ENCODE measurements at regions not wholly inside any gene's neighbourhood (a gene's known extent, or its start where the extent isn't known, plus 50 kb on each side); places are given as distances from the start of the nearest gene placed in this dataset.

- BruUV-seq (replicated peaks): no TSS peak
Observed at GRCh38 chr2:16161768-16162490, 221.6 kb downstream of the MYCN start.

GRCh38 chr2:16161085-16161565 lies 220.8 kb downstream of the MYCN start:
- no peak overlapping the region for H3K27ac Mint-ChIP-seq (ENCODE audit: unreplicated experiment)
- BruUV-seq (replicated peaks): no TSS peak
- CTCF ChIA-PET: no interaction called here
- no peaks in the 10 kb centered on the region for H3K4me1 Mint-ChIP-seq (ENCODE audit: low read depth, unreplicated experiment)
- no peaks in the 10 kb centered on the region for H3K27me3 Mint-ChIP-seq (ENCODE audit: unreplicated experiment)
- intact Hi-C loops (cut with micrococcal nuclease; ENCODE audit: unreplicated experiment): no loop called here
- DNase-seq: no peak
- H3K36me3 Mint-ChIP-seq (ENCODE audit: insufficient read depth, unreplicated experiment): no peaks in the 10 kb centered on the region
- no peak overlapping the region for H3K4me3 Mint-ChIP-seq (ENCODE audit: low read depth, unreplicated experiment)
- peaks cover 4% of the 10 kb centered on the region for H3K9me3 Mint-ChIP-seq (ENCODE audit: low read depth, unreplicated experiment)
- TF ChIP-seq CTCF (IDR thresholded peaks at IDR 0.05; ENCODE audit: unreplicated experiment): no peak

More at GRCh38 chr2:16161768-16162490, 221.6 kb downstream of the MYCN start:
- Mint-ChIP-seq H3K9me3 (ENCODE audit: low read depth, unreplicated experiment) (peaks cover 4% of the 10 kb centered on the region), H3K4me3 (ENCODE audit: low read depth, unreplicated experiment) (no peak overlapping the region), H3K27ac (ENCODE audit: unreplicated experiment) (no peak overlapping the region), H3K27me3 (ENCODE audit: unreplicated experiment) (no peaks in the 10 kb centered on the region), H3K36me3 (ENCODE audit: insufficient read depth, unreplicated experiment) (no peaks in the 10 kb centered on the region), H3K4me1 (ENCODE audit: low read depth, unreplicated experiment) (no peaks in the 10 kb centered on the region)
- no peak for TF ChIP-seq CTCF (IDR thresholded peaks at IDR 0.05; ENCODE audit: unreplicated experiment)
- intact Hi-C loops (cut with micrococcal nuclease; ENCODE audit: unreplicated experiment): no loop called here
- DNase-seq: no peak
- CTCF ChIA-PET: no interaction called here

GRCh38 chr2:16160281-16161084 lies 220.1 kb downstream of the MYCN start:
- H3K4me3 Mint-ChIP-seq (ENCODE audit: low read depth, unreplicated experiment): no peak overlapping the region
- no peaks in the 10 kb centered on the region for H3K36me3 Mint-ChIP-seq (ENCODE audit: insufficient read depth, unreplicated experiment)
- no peaks in the 10 kb centered on the region for H3K27me3 Mint-ChIP-seq (ENCODE audit: unreplicated experiment)
- H3K4me1 Mint-ChIP-seq (ENCODE audit: low read depth, unreplicated experiment): no peaks in the 10 kb centered on the region
- BruUV-seq (replicated peaks): no TSS peak
- intact Hi-C loops (cut with micrococcal nuclease; ENCODE audit: unreplicated experiment): no loop called here
- no peak overlapping the region for H3K27ac Mint-ChIP-seq (ENCODE audit: unreplicated experiment)
- TF ChIP-seq CTCF (IDR thresholded peaks at IDR 0.05; ENCODE audit: unreplicated experiment): no peak
- H3K9me3 Mint-ChIP-seq (ENCODE audit: low read depth, unreplicated experiment): peaks cover 4% of the 10 kb centered on the region
- DNase-seq: no peak
- CTCF ChIA-PET: interaction anchor here (1.0 kb wide), 1 partner anchor 19 kb away, joined by 3 read pairs; no protein-coding TSS in a partner anchor

- no peaks in the 10 kb centered on the region for H3K4me1 Mint-ChIP-seq (ENCODE audit: low read depth, unreplicated experiment)
- BruUV-seq (replicated peaks): no TSS peak
Observed at GRCh38 chr2:16156411-16156810, 216.1 kb downstream of the MYCN start.

More at GRCh38 chr2:16156411-16156810, 216.1 kb downstream of the MYCN start:
- Mint-ChIP-seq H3K27me3 (ENCODE audit: unreplicated experiment) (no peaks in the 10 kb centered on the region), H3K4me3 (ENCODE audit: low read depth, unreplicated experiment) (no peak overlapping the region), H3K9me3 (ENCODE audit: low read depth, unreplicated experiment) (no peaks in the 10 kb centered on the region), H3K36me3 (ENCODE audit: insufficient read depth, unreplicated experiment) (no peaks in the 10 kb centered on the region), H3K27ac (ENCODE audit: unreplicated experiment) (no peak overlapping the region)
- no peak for DNase-seq
- CTCF ChIA-PET: no interaction called here
- intact Hi-C loops (cut with micrococcal nuclease; ENCODE audit: unreplicated experiment): no loop called here
- no peak for TF ChIP-seq CTCF (IDR thresholded peaks at IDR 0.05; ENCODE audit: unreplicated experiment)

All from Calu3 (cell line).